GM18858 (cell line): ENCODE measurements at regions not wholly inside any gene's neighbourhood (a gene's known extent, or its start where the extent isn't known, plus 50 kb on each side); places are given as distances from the start of the nearest gene placed in this dataset.

Experiments
- ATAC-seq: cut with Tn5 transposase; IDR thresholded peaks from one replicate; pipeline ENCODE4 v1.9.1; 2021; ENCODE audit not compliant: unreplicated experiment

DNA sequence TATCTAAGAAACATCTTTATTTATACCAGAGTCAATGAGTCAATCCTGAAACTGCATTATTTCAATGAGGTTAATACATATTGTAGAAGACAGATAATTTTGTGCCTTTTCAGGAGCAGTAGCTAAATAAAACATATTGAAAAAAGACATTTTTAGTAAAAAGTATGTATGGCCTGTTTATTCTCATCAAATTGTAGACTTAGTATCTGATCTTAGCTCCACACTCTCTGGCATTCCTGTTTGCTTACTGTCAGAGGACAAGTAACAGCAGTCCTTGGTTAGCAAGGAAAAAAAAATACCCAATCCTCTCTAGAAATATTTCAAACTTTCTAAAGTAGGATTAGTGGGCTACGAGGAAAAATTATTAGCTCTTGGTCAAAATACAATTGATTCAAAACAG lies 50.5 kb upstream of the GUCY1A1 start:
- no peak for ATAC-seq

- no peak for ATAC-seq
These were observed 51.4 kb upstream of the GUCY1A1 start for GRCh38 chr4:155615081-155615887.

- no peak for ATAC-seq
These were observed 52.4 kb upstream of the GUCY1A1 start for GRCh38 chr4:155614111-155614762.

- no peak for ATAC-seq
These were observed 54.6 kb upstream of the GUCY1A1 start for GRCh38 chr4:155612074-155612473.

GRCh38 chr4:155611501-155611900 lies 55.1 kb upstream of the GUCY1A1 start:
- ATAC-seq = no peak

DNA sequence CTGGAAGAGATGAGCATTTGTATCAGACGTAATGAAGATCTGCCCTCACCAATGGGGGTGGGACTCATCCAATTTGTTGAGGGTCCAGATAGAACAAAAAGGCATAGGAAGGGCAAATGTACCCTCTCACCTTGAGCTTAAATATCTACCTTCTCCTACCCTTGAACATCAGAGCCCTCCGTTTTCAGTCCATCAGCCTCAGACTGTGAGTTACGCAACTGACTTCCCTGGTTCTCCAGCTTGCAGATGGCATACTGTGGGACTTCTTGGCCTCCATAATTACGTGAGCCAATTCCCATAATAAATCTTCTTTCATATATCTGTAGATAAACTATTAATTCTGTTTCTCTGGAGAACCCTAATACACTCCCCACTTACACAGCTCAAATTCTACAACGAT lies 56.5 kb upstream of the GUCY1A1 start:
- ATAC-seq = no peak

GRCh38 chr4:155609455-155610059 lies 57.1 kb upstream of the GUCY1A1 start:
- peak; percentile 79 for ATAC-seq

DNA sequence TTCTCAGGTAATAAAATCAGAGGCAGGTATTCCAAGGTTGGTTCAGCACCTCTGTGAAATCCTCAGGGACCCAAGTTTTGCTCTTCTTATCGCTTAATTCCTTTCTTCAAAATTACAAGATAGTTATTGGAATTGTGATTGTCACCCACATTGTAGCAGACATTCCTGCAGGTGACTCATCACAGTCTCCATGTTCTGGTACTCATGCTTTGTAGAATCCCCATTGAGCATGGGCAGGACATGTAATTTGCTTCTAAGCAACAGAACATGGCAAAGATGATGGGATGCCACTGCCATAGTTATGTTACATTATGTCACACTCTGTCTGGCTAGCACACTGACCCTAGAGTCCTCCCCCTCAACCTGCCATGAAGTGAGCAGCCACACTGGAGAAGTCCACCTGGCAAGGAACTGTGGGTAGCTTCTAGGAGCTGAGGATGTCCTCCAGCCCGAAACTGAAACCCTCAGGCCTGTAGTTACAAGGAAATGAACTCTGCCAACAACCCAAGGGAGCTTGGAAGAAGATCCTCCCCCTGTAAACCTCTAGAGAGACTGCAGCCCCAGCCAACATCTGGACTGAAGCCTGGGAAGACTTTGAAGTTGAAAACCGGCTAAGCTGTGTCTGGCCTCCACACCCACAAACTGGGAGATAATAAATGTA lies 58.3 kb upstream of the GUCY1A1 start:
- ATAC-seq = no peak

DNA sequence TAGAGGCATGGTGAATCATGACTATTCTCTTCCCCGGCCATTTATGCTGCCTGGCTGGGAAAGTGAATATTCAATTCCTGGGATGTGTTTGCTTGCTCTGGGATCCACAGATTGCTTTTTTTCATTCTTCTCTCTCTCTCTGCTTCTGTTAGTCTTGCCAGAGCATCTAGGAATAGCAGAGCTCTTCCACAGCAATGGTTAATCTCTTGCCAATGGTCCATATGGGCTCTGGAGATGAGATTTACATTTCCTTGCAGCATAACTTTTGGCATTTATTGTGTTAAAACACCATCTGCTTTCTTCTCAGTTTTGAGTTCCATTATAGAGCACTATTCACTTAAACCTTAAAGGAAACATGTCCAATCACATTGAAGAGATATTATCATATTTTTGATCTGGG lies 59.2 kb upstream of the GUCY1A1 start:
- no peak for ATAC-seq

DNA sequence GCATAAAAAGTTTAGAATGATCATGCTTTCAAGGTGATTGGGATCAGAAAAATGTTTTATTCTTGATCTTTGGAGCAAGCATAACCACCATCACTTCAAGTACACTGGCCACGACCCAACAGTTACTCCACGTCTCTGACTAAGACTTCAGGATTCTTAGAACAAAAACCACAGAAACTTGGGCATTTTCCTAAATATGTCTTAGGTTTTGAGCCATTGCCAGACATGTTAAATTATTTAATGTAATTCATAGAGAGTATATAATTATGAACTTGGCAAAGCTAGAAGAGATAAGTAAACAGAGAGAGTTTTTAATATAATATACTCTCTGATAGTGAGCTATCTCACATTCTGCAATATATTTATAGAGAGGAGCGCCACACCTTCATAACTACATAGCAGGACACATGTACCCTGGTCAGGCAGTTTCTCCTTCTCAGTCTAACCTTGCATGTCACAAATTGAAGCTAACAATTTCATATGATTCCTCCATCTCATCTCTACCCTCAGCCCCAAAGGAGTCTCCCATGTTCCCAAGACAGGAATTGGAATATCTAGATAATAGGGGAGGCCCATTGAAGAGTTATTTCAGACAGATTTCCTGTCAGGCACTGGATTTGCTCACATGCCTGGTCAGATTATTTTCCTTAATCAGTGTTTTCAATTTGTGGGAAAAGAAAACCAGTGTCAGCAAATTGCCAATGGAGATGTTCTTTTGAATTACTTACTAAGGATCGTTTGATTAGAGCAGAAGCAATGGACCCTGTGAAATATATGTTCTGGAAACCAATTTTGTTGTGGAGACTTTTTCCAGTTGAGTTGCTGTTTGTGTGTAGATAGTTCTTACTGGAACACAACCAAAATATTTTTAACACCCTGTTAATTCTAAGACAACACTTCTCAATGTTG lies 61.7 kb upstream of the GUCY1A1 start:
- ATAC-seq = no peak

- ATAC-seq = no peak
These were observed 63.2 kb upstream of the GUCY1A1 start for GRCh38 chr4:155603360-155603891.

DNA sequence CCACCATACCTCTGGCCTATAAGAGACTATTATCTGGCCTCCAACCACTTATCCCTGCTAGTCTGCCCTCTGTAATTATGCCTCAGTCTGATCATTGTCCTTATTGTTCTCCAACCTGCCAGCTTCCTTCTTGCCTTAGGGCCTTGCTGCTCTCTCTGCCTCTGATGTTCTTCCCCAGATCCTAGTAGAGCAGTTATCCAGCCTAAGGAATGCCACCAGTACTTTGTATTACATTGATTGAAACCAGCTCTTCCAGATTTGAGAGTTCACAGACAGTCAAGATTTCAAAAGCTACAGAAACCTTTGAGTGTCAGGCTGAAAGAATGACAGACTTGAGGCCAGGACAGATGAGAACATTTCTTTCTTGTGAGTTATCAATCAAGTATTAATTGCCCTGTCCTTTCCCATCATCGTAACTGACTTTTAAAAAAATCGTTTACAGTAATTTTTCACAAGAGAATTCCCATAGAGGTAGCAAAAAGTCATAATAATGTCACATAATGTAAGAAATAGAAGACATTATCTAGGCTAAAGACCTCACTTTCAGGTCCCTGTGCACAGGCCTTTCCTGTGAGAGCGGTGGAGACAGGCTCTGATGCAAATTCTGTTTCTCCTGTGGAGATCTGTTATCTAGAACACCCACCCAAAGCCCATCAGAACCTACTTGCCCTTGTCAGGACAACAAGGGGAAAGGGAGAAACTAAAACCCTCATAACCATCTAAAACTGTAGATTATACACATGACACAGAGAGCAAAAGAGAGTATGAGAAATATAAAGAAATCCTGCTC lies 64.1 kb upstream of the GUCY1A1 start:
- no peak for ATAC-seq

DNA sequence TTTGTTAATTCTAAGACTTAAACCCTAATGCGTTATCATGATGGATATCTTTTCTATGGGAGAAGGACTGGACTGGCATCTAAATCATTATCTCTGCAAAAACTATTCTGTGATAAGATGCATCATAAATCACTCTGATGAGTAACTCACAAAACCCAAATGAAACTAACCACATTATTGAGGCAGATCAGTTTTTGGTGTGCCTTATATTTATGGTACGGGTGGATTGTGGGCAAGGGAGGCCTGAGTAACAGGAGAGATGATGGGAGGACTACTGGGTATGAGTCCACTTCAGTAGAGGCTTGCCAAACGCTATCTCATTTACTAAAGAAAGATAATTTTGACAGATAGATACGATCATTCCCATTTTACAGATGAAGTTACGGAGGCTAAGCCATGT lies 66.4 kb upstream of the GUCY1A1 start:
- ATAC-seq = no peak

DNA sequence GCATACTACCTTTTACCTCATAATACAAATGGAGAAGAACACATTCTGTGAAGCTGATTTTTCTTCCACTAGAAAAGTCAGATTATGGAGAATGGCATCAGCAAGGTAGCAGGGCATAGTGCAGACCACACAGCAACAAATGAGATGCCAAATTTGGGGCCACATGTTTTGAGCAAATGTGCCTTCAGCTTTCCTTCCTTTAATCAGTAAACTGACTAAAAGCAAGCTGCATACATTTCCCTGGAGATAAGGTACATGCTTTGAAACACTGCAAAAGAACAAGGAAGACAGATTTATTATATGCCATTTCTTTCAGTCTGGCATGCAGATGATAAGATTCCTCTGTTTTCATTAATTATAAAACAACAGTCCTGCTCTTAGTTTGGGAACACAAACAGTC lies 67.1 kb upstream of the GUCY1A1 start:
- no peak for ATAC-seq

DNA sequence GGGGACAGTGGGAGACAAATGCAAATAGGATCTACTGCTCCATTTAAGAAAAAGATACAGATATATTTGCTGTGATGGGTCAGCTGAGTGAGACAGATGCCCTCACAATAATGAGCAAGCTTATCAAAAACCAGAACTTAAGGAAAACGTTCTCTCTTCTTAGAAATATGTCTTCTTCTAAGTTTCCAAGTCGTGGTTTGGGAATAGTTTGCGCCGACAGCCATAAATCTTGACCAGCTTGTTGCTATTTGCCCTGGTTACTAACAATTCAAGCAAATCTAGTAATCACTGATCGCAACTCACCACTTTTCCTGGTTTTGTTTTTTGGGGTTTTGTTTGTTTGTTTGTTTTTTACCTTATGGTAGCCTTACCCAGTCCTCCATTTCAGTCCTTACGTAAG lies 67.6 kb upstream of the GUCY1A1 start:
- no peak for ATAC-seq

DNA sequence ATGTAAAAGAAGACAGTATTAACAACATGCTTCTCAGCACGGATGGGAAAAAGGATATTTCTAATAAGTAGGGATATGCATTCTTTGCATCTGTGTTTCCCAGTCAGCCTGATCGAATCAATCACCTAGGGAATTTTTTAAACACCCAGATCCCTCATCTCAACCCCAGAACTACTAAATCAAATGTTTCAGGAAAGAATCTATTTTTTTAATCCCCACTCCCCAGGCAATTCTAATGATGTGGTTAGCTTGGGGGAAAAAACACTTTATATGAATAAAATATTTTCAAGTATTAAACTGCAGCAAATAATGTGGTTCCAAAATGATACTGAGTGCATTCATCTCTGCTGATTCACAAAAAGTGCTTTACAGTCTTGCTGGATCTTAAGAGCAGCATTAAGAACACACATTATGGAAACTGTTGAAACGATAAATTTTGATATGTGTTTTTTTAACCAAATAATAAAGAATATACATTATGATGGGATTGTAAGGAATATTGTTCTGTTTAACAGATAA lies 68.7 kb upstream of the GUCY1A1 start:
- no peak for ATAC-seq

GRCh38 chr4:155597281-155597680 lies 69.4 kb upstream of the GUCY1A1 start:
- no peak for ATAC-seq

DNA sequence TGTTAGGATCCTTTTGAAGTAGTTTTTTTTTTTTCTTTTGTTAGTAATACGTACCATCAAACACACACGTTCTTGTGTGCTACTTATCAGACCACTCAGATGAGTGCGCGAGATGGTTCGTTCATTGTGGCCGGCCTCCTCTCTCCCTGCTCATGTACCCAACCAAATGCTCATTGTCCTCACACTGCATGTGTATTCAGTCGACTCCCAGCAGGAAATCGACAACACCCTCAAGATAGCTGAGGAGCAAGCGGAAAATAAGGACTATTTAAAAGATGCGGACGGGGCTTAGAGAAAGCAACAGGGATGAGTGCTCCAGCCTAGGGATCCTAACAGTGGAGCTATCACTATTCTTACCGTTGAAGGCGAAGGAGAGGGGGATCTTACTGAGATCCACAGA lies 72.9 kb upstream of the GUCY1A1 start:
- ATAC-seq = no peak

DNA sequence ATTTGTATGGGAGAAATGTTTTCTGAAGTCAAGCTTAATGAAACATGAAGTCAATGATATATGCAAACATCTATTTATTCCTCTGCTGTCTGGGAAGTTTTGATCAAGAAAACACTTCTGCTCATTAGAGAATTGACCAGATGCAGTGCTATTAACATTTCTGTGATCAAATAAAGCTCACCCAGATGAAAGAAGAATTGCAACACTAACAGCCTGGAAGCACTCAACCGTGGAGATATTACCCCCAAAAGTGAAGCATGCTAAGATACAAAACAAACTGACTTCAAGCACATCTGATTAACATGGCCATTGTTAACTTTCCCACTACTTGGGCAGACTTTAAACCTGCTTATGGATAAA lies 73.7 kb upstream of the GUCY1A1 start:
- ATAC-seq = no peak
